Fibroblast of lung (primary cell): ENCODE measurements at regions not wholly inside any gene's neighbourhood (a gene's known extent, or its start where the extent isn't known, plus 50 kb on each side); places are given as distances from the start of the nearest gene placed in this dataset.

Experiments
- EZH2 ChIP-seq: IDR thresholded peaks from 2 replicates; pipeline ENCODE4 v1.5.1; 2012; ENCODE audit warnings: low read length, control low read depth, mild to moderate bottlenecking; ENCODE audit errors: missing control alignments
- TF ChIP-seq, protein P1 (sequence below), 2 donors: IDR thresholded peaks in 1 of 2; conservative IDR thresholded peaks in 1 of 2; 1 replicate in 1 of 2; 2 replicates in 1 of 2; pipeline ENCODE4 v1.5.1; 2011 to 2012; ENCODE audit warnings: low read length in 2 of 2, control low read depth in 1 of 2, inconsistent platforms in 1 of 2, low read depth in 1 of 2, mild to moderate bottlenecking in 1 of 2

DNA sequence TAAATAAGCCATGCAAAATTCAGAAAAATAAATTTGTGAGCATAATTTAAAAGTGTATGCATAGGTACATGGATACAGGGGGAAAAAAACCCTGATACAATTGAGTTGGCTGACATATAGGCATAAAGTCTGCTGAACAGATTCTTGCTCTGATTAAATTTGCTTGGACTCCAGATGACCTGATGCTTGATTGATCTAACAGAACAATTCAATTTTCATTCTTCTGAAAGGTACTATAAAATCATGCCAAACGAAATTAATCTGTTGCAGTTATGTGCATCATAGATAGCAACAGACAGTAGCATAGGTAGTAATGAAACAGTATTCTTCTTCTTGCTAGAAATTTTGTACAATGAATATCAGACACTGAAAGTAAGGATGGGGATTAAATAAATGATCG lies 578.2 kb upstream of the SLITRK6 start:
- TF ChIP-seq, protein P1, sequence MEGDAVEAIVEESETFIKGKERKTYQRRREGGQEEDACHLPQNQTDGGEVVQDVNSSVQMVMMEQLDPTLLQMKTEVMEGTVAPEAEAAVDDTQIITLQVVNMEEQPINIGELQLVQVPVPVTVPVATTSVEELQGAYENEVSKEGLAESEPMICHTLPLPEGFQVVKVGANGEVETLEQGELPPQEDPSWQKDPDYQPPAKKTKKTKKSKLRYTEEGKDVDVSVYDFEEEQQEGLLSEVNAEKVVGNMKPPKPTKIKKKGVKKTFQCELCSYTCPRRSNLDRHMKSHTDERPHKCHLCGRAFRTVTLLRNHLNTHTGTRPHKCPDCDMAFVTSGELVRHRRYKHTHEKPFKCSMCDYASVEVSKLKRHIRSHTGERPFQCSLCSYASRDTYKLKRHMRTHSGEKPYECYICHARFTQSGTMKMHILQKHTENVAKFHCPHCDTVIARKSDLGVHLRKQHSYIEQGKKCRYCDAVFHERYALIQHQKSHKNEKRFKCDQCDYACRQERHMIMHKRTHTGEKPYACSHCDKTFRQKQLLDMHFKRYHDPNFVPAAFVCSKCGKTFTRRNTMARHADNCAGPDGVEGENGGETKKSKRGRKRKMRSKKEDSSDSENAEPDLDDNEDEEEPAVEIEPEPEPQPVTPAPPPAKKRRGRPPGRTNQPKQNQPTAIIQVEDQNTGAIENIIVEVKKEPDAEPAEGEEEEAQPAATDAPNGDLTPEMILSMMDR (conservative IDR thresholded peaks at IDR 0.05 in 1 of 2, IDR thresholded peaks at IDR 0.05 in 1 of 2; ENCODE audit: low read depth in 1 of 2, low read length in 2 of 2) = no peak
- no peak for TF ChIP-seq EZH2
